ENCODE measurements at regions not wholly inside any gene's neighbourhood (a gene's known extent, or its start where the extent isn't known, plus 50 kb on each side); places are given as distances from the start of the nearest gene placed in this dataset.

DNA sequence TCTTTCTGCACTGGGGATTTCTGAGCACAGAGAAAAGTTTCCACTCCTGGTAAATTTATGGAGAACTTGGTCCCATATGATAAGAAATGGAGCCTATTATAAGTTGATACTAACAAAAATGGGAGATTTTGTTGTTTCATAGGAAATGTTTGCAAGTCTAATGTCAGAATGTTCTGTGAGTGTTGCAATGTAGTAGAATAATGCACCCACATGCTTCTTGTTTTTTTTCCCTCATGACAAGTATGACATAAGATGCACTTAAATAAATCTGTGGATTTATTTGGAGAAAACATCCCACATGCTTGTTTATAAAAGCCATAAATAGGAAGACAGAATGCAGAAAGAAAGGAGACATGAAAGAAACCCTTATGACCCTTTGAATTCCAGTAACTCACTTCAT, 50.8 kb upstream of the KCNJ6 start:
- DNase-seq (ENCODE audit: low read depth in 1 of 2, low spot score in 1 of 2): no peak

DNA sequence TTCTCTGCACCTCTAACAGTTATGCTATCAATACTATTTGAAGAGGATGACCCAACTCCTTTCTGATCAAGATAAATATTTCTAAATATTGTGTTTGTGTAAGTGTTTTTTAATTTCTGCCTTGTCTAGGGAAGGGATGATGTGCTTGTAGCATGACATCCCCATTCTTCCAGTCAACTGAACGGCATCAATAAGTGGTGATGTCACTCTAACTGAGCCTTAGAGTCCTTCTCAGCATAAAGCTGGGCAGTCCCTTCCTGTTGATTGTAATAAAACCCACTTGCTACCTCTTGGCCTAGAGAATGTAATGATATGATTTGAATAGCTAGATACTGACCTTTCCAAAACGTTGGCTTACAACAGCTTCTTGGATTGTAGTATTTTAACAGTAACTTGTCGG, 52.5 kb upstream of the KCNJ6 start:
- DNase-seq (ENCODE audit: low read depth in 1 of 2, low spot score in 1 of 2): no peak

DNA sequence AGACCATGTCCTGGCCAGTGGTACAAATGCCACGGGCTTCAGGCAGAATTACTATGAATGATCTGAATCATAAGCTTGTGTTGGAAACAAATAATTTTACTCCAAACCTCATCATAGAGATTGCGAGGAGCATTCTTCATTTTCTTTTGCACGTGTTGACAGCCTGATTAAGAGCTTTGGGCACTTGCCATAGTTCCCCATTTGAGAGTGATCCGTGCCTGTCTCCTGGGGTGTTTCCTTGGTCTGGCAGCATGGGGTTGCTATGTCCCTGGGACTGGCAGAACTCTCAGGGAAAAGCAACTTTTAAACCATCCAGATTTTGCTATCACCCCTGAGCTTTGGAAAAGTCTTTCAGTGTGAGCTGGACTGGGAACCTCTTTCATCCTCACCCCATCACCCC, 54.3 kb upstream of the KCNJ6 start:
- no peak for DNase-seq (ENCODE audit: low read depth in 1 of 2, low spot score in 1 of 2)

DNA sequence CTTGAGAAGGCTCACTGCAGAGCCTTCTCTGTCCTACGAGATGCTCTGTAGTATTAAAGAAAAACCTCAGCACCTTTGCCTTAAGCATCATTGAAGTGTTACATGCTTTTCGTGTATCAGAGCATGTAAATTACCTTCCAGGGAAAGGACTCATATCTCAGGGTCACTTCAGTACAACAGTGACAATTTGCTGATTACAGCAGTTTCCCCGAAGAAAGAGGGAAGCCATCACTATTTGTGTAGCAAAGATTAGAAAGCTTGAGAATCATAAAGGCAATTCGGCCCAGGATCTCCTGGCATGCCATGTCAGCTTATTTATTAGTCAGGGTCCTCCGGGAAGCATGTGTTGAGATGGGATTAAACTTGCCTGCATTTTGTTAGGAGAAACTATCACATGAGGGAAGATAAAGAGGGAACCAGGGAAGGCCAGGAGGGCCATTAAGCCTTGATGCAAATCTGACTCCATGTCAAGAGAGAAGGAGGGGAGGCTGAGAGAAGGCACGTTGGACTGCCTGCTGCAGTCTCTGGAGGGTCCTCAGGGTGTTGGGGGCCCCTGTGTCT, 55.2 kb upstream of the KCNJ6 start:
- DNase-seq (ENCODE audit: low read depth in 1 of 2, low spot score in 1 of 2): no peak

DNA sequence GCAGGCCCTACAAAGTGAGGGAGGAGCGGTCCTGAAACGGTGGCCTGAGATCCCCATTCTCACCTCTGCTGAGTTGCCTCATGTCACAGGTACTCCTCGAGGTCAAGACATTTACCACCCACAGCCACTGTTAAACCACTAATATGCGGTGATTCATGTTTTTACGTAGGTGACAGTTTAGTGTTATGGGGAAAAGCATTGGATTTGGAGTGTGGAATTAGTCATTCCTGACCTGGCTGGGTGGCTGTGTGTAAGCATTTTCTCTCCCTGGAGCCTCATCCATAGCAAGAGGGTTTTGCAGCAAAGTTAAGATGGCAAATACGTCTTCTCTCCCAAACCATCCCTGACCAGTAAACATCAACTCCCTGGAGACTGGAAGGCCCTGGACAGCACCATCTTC, 57.8 kb upstream of the KCNJ6 start:
- DNase-seq (ENCODE audit: low read depth in 1 of 2, low spot score in 1 of 2): no peak

DNA sequence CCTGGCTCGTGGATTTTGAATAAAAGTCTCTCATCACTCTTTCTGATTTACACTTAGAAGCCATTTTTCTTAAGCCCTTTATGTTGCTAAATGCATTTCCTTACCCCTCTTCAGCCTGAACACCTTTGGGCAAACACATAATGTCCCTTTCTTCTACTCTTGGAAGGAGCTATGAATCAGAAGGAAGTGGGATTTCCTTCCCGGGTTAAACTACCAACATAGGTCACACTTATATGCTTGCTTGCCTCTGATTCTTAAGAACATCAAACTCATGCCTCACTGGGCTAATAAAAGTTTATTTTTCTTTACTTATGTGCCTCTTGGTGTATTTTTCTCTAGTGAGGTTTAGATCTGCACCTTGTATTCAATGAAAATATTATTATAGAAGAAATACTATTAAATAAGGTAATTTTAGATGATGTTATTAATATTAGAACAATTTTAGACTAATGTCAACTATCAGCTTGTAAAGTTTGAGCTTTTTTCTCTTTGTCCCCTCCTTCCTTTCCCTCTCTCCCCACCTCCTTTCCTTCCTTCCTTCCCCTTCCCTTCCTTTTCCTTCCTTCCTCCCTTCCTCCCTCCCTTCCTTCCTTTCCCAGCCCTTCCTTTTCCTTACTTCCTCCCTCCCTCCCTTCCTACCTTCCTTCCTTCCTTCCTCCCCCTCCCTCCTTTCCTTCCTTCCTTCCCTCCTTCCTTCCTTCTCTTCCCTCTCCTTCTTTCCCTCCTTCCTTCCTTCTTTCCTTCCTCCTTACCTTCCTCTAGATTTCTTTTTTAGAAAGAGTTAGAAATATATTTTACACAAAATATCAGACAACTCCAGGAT, 66.5 kb upstream of the KCNJ6 start:
- no peak for DNase-seq (ENCODE audit: low read depth in 1 of 2, low spot score in 1 of 2)

DNA sequence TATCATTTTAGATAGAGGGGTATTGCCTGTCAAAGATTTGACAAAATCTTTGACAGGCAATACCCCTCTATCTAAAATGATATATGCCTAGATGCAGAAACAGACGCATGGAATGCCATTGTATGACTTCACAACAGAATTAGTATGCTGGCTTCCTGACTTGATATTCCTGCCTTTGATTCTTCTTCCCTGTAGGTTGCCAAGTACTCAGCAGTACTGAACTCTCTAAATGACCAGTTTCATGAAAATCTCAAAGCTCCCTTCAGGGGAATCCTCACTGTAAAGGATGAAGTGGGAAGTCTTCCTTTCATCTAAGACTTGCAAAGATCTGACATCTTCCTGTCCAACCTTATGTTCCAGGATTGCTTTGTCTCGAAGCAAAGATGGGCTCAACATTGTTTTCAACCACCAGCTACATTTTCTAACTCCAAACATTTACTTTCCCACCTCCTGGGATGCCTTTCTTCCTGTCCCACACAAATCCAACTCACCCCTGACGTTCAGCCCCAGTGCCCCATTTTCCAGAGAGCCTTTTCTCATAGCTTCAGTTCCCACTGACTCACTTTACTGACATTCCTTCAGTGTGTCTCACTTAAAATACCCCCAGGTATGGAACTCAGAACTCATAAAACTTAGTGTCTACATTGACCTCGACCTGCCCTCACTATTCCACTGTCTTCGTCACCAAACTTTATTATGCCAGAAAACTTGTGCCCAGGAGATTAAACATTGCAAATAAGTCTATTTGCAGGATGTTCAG, 67.3 kb upstream of the KCNJ6 start:
- no peak for DNase-seq (ENCODE audit: low read depth in 1 of 2, low spot score in 1 of 2)

DNA sequence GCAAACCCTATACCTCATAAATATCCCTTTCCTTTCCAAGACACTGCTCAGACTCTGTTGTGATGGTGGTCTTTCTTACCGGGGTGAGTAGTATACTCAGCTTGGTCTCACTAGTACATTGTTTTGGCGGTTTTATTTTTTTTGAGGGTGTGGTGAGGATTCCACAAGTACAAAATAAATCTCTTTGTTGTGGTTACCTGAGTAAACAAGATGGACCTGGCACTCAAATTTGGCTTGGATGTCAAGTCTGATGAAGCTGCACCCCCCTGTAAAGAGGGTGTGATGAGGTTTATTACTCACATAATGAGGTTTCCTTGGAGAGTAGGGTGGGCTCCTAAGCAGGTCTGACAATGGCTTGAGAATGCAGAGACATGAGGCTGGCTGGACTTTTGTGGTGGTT, 68.2 kb upstream of the KCNJ6 start:
- no peak for DNase-seq (ENCODE audit: low read depth in 1 of 2, low spot score in 1 of 2)

DNA sequence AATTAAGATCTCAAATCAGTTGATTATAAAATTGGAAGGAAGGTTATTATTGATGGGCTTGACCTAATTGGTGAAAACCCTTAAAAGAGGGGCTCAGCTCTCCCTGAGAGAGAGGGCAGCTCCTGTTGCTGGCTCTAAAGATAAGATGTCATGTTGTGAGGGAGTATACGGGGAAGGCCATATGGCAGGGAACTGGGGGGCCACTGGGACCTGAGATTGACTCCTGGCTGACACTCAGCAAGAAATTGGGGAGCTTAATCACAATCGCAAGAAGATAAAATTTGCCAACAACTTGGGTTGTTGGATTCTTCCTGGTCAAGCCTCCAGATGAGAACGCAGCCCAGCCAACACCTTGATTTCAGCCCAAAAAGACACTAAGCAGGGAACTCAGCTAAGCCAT, 69.7 kb upstream of the KCNJ6 start:
- DNase-seq (ENCODE audit: low read depth in 1 of 2, low spot score in 1 of 2): no peak

DNA sequence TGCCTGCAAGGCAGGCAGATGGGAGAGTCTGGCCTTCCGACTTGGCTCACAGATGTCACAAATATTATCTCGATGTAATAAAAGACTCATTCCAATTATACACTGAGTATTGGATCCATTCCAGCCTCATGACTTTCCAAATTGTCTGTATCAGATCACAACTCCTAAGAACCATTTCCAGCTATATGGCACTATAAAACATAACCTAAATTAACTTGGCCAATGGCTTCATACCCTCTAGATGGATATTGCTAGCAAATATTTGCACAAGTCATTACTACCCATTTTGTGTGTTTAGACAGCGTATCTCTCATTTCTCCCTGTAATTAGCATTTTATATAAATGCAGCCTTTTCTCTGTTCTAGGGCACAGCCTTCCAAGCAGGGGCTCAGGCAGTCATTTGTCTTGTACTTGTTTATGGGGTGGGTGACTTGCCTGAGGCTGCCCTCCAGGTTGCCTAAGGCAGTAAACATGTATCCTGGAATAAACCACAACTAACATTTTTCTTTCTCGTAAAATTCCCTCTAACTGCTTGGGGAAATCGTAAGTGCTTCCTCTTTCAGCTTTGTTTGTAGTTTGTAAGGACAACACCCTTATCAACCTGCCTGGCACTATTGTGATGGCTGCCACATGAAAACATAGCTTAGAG, 70.6 kb upstream of the KCNJ6 start:
- DNase-seq (ENCODE audit: low read depth in 1 of 2, low spot score in 1 of 2): no peak

DNA sequence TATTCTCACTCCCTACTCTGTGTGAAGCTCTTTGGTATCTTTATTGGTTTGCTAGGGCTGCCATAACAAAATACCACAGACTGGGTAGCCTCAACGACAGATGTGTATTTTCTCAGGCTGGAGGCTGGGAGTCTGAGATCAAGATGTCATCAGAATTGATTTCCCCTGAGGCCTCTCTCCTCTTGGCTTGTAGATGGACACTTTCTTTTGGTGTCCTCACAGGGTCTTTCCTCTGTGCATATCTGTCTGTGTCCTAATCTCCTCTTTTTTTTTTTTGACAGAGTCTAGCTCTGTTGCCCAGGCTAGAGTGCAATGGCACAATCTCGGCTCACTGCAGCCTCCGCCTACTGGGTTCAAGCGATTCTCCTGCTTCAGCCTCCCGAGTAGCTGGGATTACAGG, 71.4 kb upstream of the KCNJ6 start:
- DNase-seq (ENCODE audit: low read depth in 1 of 2, low spot score in 1 of 2): no peak

DNA sequence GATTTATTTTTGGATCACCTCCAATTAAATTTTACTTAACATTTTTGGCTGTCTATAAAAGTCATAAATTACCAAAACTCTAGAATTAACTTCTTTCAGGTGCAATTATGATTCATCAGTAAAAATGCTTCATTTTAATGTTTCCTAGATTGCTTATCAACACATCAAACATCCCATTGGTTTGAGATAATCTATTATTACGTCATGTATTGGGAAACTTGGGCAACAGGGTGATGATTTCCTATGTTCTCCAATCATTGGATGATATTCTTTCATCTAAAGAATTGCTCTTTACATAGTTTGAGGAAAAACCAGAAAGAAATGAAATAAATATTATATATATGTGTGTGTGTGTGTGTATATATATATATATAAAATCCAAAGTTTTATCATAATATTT, 76.8 kb upstream of the KCNJ6 start:
- DNase-seq (ENCODE audit: low read depth in 1 of 2, low spot score in 1 of 2): no peak

DNA sequence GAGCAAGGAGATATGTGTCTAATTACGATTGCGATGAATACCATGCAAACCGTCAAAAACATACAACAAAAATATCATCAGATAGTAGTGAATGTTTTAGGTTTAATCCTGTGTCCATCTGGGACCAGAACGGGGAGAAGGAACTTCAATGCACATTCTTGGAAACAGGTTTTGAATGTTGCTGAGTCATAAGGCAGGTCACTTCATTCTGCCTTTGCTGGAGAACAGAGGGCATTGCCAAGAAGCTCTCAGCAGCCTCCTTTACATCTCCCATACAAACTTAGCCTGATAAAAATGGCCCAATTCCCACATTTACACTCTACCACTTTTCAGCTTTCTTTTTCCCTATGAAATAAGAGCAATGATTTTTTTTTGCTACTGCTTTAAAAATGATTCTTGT, 78.0 kb upstream of the KCNJ6 start:
- no peak for DNase-seq (ENCODE audit: low read depth in 1 of 2, low spot score in 1 of 2)

DNA sequence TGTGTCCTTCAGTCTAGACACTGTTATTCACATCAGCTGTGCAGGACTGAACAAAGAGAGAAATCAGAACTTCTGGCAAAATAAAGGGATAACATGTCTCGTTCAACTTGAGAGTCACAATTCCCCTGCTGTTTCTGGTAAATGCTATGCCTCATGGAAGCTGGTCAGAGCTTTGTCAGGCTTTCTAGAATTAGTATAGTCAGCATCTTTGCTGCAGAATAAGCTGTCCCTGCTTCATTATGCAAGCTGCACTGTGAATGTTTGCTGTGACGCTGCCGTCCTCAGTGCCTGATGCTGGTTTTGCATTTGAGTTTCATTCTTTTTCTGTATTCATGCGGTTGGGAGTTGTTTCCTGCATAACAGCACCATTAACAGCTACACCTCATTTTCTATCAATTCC, 96.4 kb upstream of the KCNJ6 start:
- no peak for DNase-seq (ENCODE audit: low read depth in 1 of 2, low spot score in 1 of 2)

DNA sequence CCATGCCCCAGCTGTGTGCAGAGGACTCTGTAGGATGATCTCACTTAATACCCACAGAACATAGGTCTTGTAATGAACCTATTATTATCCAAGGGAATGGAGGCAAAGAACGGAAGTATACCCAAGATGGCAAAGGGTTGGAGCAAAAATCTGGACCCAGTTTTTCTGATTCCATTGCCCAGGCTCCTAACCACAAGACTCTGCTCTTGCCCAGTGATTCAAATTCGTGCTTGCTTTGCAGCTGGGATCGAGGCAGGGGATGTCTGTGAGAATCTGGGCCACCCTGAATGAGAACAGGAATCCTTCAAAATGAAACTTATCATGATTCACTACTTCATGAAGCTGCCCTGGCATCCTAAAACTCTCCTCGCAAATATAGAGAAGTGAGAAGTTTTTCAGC, 97.5 kb upstream of the KCNJ6 start:
- DNase-seq (ENCODE audit: low read depth in 1 of 2, low spot score in 1 of 2): no peak

DNA sequence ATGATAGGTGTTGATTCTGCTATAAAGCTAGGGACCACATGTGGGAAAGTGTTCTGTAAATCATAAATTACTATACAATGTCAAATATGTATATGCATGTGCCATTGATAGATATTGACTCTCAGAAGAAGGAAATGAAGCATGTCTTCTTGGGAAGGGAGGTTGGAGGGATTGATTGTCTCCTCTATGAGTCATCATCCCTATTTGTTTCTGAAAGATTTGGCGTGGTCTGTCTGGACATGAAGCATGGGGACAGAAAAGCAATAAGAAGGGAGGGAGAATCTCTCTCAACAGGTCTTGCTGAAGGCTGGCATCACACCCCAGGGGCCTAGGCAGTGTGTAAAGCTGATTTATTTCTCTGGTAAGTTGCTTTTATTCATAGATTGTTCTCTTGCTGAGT, 98.0 kb upstream of the KCNJ6 start:
- DNase-seq (ENCODE audit: low read depth in 1 of 2, low spot score in 1 of 2): no peak

DNA sequence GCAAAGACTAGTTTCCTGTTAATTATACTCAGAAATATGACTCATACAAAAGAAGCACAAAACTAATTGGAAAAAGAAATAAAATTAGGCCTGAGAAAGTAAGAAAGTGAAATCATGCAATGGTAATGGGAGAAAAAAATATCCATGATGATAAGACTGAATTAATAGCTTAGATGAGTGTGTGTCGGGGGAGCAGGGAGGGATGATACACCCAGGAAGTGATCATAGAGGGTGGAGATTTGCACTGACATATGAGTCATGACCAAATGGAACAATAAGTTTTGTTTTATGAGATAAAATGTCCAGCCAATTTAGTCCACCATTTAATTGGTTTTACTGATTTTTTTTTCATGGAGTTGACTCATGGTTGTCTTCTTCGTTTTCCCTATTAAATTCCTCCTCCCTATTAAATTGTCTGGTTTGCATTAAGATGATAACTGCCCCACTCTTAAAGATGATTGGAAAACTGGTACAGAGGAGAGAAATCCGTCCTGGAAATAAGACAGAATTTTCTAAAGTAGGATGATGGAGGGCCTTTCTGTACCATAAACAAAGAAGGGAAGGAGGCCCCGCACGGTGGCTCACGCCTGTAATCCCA, 111.7 kb upstream of the KCNJ6 start:
- DNase-seq (ENCODE audit: low read depth in 1 of 2, low spot score in 1 of 2): no peak

DNA sequence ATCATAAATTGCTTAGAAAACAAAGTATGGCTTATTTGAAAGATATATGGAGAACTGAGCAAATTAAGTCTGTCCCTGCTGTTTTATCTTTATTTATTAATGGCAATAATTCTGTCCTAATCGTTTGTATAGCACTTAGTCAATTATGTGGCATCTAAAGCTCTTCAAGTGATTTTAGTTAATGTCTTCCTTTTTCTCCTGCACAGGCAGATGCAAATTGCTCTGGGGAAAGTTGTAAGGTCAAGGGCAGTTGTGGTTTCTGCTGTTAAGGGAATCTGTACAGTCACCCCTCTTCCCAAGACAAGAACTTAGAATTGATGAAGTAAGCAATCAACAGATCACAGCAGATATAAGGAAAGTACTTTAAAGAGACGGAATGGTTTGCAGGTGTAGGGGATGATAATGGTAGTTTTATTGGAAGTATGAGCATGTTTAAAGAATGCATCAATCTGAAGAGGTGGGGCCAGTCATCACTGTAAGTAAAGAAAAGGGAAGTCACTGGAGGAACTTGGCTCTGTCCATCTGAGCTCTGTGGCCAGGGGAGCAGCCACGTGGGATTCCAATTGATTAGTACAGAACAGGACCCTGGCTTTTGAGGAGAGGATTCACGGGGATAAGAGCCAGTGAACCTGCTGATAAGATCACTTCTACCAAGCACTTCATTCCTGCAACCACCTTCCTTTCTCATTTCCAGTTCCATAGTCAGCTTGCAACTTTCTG, 116.0 kb upstream of the KCNJ6 start:
- no peak for DNase-seq (ENCODE audit: low read depth in 1 of 2, low spot score in 1 of 2)

DNA sequence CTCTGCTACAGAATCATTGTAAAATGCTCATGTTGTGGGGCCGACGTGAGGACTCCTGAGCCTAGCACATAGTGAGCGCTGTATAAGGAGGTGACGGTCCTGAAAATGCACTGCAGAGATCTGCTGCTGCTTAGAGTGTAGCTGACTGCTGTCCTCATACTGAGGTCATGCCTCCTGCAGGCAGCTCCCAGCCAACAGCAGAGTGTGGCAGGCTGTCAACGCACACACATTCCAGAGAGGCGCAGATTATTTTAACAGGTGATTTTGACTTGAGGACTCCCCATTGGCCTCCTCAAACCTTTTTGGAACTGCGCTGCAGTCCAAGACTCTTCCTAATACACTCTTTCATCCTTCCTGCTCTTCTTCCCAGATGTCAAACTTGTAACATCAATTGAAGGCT, 119.8 kb upstream of the KCNJ6 start:
- DNase-seq (ENCODE audit: low read depth in 1 of 2, low spot score in 1 of 2): no peak

DNA sequence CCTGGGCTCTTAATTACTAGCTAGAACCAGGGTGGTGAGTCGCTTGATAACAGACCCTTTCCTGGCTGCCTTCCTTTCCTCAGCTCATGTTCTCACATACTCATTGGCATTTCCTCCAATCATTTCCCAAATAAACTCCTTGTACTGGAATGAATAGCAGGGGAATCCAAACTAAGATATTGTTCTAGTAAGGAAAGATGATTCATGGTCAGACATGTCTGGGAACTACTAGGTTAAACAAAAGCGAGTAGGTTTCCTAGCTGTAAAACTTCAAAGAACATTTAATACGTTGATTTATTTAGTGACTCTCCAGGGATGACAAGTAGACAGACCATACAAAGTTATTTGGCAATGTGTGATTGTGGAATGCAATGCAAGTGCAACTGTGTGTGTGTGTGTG, 121.2 kb upstream of the KCNJ6 start:
- DNase-seq (ENCODE audit: low read depth in 1 of 2, low spot score in 1 of 2): no peak

DNA sequence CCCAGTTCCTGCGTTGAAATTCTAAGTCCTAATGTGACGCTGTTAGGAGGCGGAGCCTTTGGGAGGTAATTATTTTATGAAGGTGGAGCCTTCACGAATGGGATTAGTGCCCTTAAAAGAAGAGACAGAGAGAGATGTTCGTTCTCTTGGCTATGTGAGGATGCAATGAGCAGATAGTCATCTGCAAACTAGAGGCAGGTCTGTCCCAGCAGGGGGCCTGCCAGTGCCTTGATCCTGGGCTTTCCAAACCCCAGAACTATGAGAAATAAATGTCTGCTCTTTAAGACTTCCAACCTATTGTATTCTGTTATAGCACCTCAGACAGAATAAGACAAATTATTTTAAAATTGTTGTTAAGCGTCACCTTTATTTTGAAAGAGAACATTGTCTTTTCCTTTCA, 123.1 kb upstream of the KCNJ6 start:
- no peak for DNase-seq (ENCODE audit: low read depth in 1 of 2, low spot score in 1 of 2)
